Stimulated activated naive CD8-positive, alpha-beta T cell treated with anti-CD3 and anti-CD28 coated beads, Interleukin-15, Interleukin-2, amounts not matched to agents 100 U/mL and 50 U/mL, for 24 hours (primary cell): ENCODE measurements at regions not wholly inside any gene's neighbourhood (a gene's known extent, or its start where the extent isn't known, plus 50 kb on each side); places are given as distances from the start of the nearest gene placed in this dataset.

Experiments used
- ATAC-seq: fragments of 150-1000 bp; cut with Tn5 transposase; one replicate; pipeline ENCODE4 v1.10.0; 2021
- DNase-seq: peaks from one replicate; pipeline ENCODE4 v3.0.0; 2021

- ATAC-seq: no peak
- no peak for DNase-seq
These were observed 898.6 kb upstream of the KLHL29 start for GRCh38 chr2:22486343-22486742.

- DNase-seq (no peak), ATAC-seq (no peak)
These were observed 897.9 kb upstream of the KLHL29 start for GRCh38 chr2:22487036-22487435.

GRCh38 chr2:22487541-22487940 lies 897.4 kb upstream of the KLHL29 start:
- DNase-seq: no peak
- no peak for ATAC-seq

- ATAC-seq: no peak
- no peak for DNase-seq
These were observed 893.5 kb upstream of the KLHL29 start for GRCh38 chr2:22491442-22491841.

- ATAC-seq (no peak), DNase-seq (no peak)
These were observed 890.8 kb upstream of the KLHL29 start for GRCh38 chr2:22494156-22494555.

- DNase-seq (no peak), ATAC-seq (no peak)
These were observed 887.9 kb upstream of the KLHL29 start for GRCh38 chr2:22497064-22497463.

GRCh38 chr2:22497789-22498188 lies 887.2 kb upstream of the KLHL29 start:
- DNase-seq (no peak), ATAC-seq (no peak)

- ATAC-seq (no peak), DNase-seq (no peak)
These were observed 885.7 kb upstream of the KLHL29 start for GRCh38 chr2:22499082-22499839.

GRCh38 chr2:22500555-22500935 lies 884.4 kb upstream of the KLHL29 start:
- DNase-seq (no peak), ATAC-seq (no peak)

GRCh38 chr2:22501851-22502250 lies 883.1 kb upstream of the KLHL29 start:
- no peak for ATAC-seq
- DNase-seq: no peak

GRCh38 chr2:22513563-22513962 lies 871.4 kb upstream of the KLHL29 start:
- DNase-seq (no peak), ATAC-seq (no peak)

- DNase-seq (no peak), ATAC-seq (no peak)
These were observed 867.8 kb upstream of the KLHL29 start for GRCh38 chr2:22517141-22517540.

- ATAC-seq (no peak), DNase-seq (no peak)
These were observed 866.3 kb upstream of the KLHL29 start for GRCh38 chr2:22518641-22519040.

GRCh38 chr2:22520369-22521288 lies 864.4 kb upstream of the KLHL29 start:
- ATAC-seq (no peak), DNase-seq (no peak)

GRCh38 chr2:22521620-22522019 lies 863.4 kb upstream of the KLHL29 start:
- ATAC-seq (no peak), DNase-seq (no peak)

- ATAC-seq (no peak), DNase-seq (no peak)
These were observed 859.3 kb upstream of the KLHL29 start for GRCh38 chr2:22525681-22526080.

GRCh38 chr2:22530131-22530530 lies 854.8 kb upstream of the KLHL29 start:
- ATAC-seq: no peak
- no peak for DNase-seq

GRCh38 chr2:22536133-22536532 lies 848.8 kb upstream of the KLHL29 start:
- no peak for ATAC-seq
- DNase-seq: no peak

GRCh38 chr2:22554453-22554852 lies 830.5 kb upstream of the KLHL29 start:
- DNase-seq: no peak
- no peak for ATAC-seq

GRCh38 chr2:22557406-22557805 lies 827.6 kb upstream of the KLHL29 start:
- no peak for ATAC-seq
- DNase-seq: no peak

- ATAC-seq: no peak
- no peak for DNase-seq
These were observed 825.0 kb upstream of the KLHL29 start for GRCh38 chr2:22560021-22560420.

GRCh38 chr2:22579341-22579740 lies 805.6 kb upstream of the KLHL29 start:
- no peak for ATAC-seq
- no peak for DNase-seq

- ATAC-seq: no peak
These were observed 802.9 kb upstream of the KLHL29 start for GRCh38 chr2:22582107-22582506.

GRCh38 chr2:22596306-22596705 lies 788.7 kb upstream of the KLHL29 start:
- ATAC-seq (no peak), DNase-seq (no peak)

More at GRCh38 chr2:22582107-22582506, 802.9 kb upstream of the KLHL29 start:
- no peak for DNase-seq
